ENCODE measurements at regions not wholly inside any gene's neighbourhood (a gene's known extent, or its start where the extent isn't known, plus 50 kb on each side); places are given as distances from the start of the nearest gene placed in this dataset.

DNA sequence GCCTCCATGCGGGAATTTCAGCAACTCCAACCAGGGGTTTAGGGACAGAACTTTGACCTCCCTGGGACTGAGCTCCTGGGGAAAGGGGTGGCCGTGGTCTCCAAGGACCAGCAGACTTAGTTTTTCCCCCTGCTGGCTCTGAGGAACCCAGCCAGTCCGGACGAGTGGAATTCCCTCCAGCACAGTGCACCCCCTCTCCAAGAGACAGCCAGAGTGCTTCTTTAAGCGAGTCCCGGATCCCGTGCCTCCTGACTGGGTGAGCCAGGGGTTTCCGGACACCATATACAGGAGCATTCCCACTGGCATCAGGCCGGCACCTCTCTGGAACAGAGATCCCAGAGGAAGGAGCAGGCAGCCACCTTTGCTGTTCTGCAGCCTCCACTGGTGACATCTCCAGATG is 459.5 kb downstream of the OCA2 start:
- H3K4me2 ChIP-seq (ENCODE audit: insufficient read depth, low read length): no peak overlapping the region
- H3K9me3 ChIP-seq (replicated peaks; ENCODE audit: control insufficient read depth, insufficient read depth, low read depth, low read length): no peaks in the 10 kb centered on the region
- TF ChIP-seq, protein P1, sequence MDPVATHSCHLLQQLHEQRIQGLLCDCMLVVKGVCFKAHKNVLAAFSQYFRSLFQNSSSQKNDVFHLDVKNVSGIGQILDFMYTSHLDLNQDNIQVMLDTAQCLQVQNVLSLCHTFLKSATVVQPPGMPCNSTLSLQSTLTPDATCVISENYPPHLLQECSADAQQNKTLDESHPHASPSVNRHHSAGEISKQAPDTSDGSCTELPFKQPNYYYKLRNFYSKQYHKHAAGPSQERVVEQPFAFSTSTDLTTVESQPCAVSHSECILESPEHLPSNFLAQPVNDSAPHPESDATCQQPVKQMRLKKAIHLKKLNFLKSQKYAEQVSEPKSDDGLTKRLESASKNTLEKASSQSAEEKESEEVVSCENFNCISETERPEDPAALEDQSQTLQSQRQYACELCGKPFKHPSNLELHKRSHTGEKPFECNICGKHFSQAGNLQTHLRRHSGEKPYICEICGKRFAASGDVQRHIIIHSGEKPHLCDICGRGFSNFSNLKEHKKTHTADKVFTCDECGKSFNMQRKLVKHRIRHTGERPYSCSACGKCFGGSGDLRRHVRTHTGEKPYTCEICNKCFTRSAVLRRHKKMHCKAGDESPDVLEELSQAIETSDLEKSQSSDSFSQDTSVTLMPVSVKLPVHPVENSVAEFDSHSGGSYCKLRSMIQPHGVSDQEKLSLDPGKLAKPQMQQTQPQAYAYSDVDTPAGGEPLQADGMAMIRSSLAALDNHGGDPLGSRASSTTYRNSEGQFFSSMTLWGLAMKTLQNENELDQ (CRISPR knock-in tag; IDR thresholded peaks at IDR 0.05; ENCODE audit: borderline replicate concordance): no peak
- no peak for TF ChIP-seq ATF1 (CRISPR knock-in tag; IDR thresholded peaks at IDR 0.05)
- TF ChIP-seq ATF1 (tag; IDR thresholded peaks at IDR 0.05): no peak
- TF ChIP-seq MAFF (IDR thresholded peaks at IDR 0.05; ENCODE audit: low read length): no peak
- TF ChIP-seq PHB (CRISPR knock-in tag; IDR thresholded peaks at IDR 0.05): no peak
- TF ChIP-seq RHOXF2B (CRISPR knock-in tag; conservative IDR thresholded peaks at IDR 0.05): no peak
- no peak for TF ChIP-seq ZNF124 (CRISPR knock-in tag; IDR thresholded peaks at IDR 0.05)
- TF ChIP-seq, protein P2, sequence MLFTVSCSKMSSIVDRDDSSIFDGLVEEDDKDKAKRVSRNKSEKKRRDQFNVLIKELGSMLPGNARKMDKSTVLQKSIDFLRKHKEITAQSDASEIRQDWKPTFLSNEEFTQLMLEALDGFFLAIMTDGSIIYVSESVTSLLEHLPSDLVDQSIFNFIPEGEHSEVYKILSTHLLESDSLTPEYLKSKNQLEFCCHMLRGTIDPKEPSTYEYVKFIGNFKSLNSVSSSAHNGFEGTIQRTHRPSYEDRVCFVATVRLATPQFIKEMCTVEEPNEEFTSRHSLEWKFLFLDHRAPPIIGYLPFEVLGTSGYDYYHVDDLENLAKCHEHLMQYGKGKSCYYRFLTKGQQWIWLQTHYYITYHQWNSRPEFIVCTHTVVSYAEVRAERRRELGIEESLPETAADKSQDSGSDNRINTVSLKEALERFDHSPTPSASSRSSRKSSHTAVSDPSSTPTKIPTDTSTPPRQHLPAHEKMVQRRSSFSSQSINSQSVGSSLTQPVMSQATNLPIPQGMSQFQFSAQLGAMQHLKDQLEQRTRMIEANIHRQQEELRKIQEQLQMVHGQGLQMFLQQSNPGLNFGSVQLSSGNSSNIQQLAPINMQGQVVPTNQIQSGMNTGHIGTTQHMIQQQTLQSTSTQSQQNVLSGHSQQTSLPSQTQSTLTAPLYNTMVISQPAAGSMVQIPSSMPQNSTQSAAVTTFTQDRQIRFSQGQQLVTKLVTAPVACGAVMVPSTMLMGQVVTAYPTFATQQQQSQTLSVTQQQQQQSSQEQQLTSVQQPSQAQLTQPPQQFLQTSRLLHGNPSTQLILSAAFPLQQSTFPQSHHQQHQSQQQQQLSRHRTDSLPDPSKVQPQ (CRISPR knock-in tag; IDR thresholded peaks at IDR 0.05; ENCODE audit: borderline replicate concordance): no peak
- TF ChIP-seq HIVEP1 (CRISPR knock-in tag; IDR thresholded peaks at IDR 0.05): no peak
- ATAC-seq: no peak
- no peak for FAIRE-seq
- H3K27me3 ChIP-seq (ENCODE audit: control insufficient read depth in 2 of 2, insufficient read depth in 2 of 2, low read length in 2 of 2): no peaks in the 10 kb centered on the region
- H3K9ac ChIP-seq (ENCODE audit: insufficient read depth in 1 of 2, low read depth in 2 of 2, low read length in 2 of 2): no peak overlapping the region
- no peaks in the 10 kb centered on the region for H3K9me1 ChIP-seq (ENCODE audit: control insufficient read depth, insufficient read depth, low read length)
- BruUV-seq (replicated peaks): no TSS peak
- no peaks in the 10 kb centered on the region for H3K4me1 ChIP-seq (replicated peaks in 1 of 2; ENCODE audit: control insufficient read depth in 2 of 2, insufficient read depth in 2 of 2, low read length in 2 of 2)
- 4% methylated on average over 9 of the region's 9 CpGs for WGBS (ENCODE audit: insufficient coverage, low coverage, missing lambda C conversion rate)
- ChIA-PET POLR2A (no interaction called here), CTCF (ENCODE audit: low intra/inter-chr PET ratio) (no interaction called here)
- no peaks in the 10 kb centered on the region for H4K20me1 ChIP-seq (replicated peaks; ENCODE audit: control insufficient read depth, insufficient read depth, low read length)
- H3K27ac ChIP-seq (ENCODE audit: extremely low read depth, low read depth, low read length): no peak overlapping the region
- in situ Hi-C loops (cut with MboI) (no loop called here), intact Hi-C loops (cut with micrococcal nuclease) (no loop called here)
- no peaks in the 10 kb centered on the region for H3K36me3 ChIP-seq (ENCODE audit: control insufficient read depth, insufficient read depth, low read length)
- H3K79me2 ChIP-seq (ENCODE audit: control insufficient read depth, insufficient read depth, low read length): no peaks in the 10 kb centered on the region
- DNase-seq (ENCODE audit: extremely low read depth in 1 of 4, low spot score in 3 of 4): no peak
- H2AFZ ChIP-seq (ENCODE audit: low read depth, low read length): no peak overlapping the region
- H3K4me3 ChIP-seq: no peak overlapping the region
